ENCODE measurements at regions not wholly inside any gene's neighbourhood (a gene's known extent, or its start where the extent isn't known, plus 50 kb on each side); places are given as distances from the start of the nearest gene placed in this dataset.

- DNase-seq = no peak
- intact Hi-C loops (cut with DNase I; ENCODE audit: low total_unique reads) = no loop called here
- H3K27ac ChIP-seq = no peak overlapping the region
- 71 to 82% methylated on average over 2 of the region's 2 CpGs for WGBS, 2 donors
- H3K9me3 ChIP-seq = no peaks in the 10 kb centered on the region
- H3K36me3 ChIP-seq (ENCODE audit: low read depth, missing control alignments) = no peaks in the 10 kb centered on the region
- TF ChIP-seq CTCF (IDR thresholded peaks at IDR 0.05) (no peak), POLR2A (IDR thresholded peaks at IDR 0.05) (no peak)
- H3K27me3 ChIP-seq = no peaks in the 10 kb centered on the region
- H3K4me3 ChIP-seq = no peak overlapping the region
- H3K4me1 ChIP-seq = no peaks in the 10 kb centered on the region
These were observed 173.6 kb upstream of the SGK1 start for GRCh38 chr6:134491477-134491876.

- no peaks in the 10 kb centered on the region for H3K36me3 ChIP-seq (ENCODE audit: low read depth, missing control alignments)
- intact Hi-C loops (cut with DNase I; ENCODE audit: low total_unique reads) = no loop called here
- no peak overlapping the region for H3K4me3 ChIP-seq
- H3K27me3 ChIP-seq = no peaks in the 10 kb centered on the region
- no peaks in the 10 kb centered on the region for H3K4me1 ChIP-seq
- WGBS, 2 donors = 49% methylated on average over 12 of the region's 12 CpGs
- no peaks in the 10 kb centered on the region for H3K9me3 ChIP-seq
- peak; percentile 54 for DNase-seq
- peak overlapping the region in 1 of 2 donors; percentile 32 for H3K27ac ChIP-seq
- TF ChIP-seq POLR2A (IDR thresholded peaks at IDR 0.05) (no peak), CTCF (IDR thresholded peaks at IDR 0.05) (no peak)
These were observed 164.8 kb upstream of the SGK1 start for GRCh38 chr6:134482593-134483270.

GRCh38 chr6:134481966-134482365 lies 164.1 kb upstream of the SGK1 start:
- intact Hi-C loops (cut with DNase I; ENCODE audit: low total_unique reads) = no loop called here
- Histone ChIP-seq H3K27me3 (no peaks in the 10 kb centered on the region), H3K4me1 (no peaks in the 10 kb centered on the region), H3K27ac (no peak overlapping the region), H3K4me3 (no peak overlapping the region), H3K36me3 (ENCODE audit: low read depth, missing control alignments) (no peaks in the 10 kb centered on the region), H3K9me3 (no peaks in the 10 kb centered on the region)
- TF ChIP-seq CTCF (IDR thresholded peaks at IDR 0.05) (no peak), POLR2A (IDR thresholded peaks at IDR 0.05) (no peak)
- WGBS, 2 donors = 92 to 98% methylated on average over 6 of the region's 6 CpGs
- DNase-seq = no peak

GRCh38 chr6:134480593-134480992 lies 162.7 kb upstream of the SGK1 start:
- WGBS, 2 donors = 62 to 84% methylated on average over 1 of the region's 1 CpG
- no peaks in the 10 kb centered on the region for H3K27me3 ChIP-seq
- no peak overlapping the region for H3K27ac ChIP-seq
- no peak overlapping the region for H3K4me3 ChIP-seq
- DNase-seq = no peak
- no peak for TF ChIP-seq CTCF (IDR thresholded peaks at IDR 0.05)
- TF ChIP-seq POLR2A (IDR thresholded peaks at IDR 0.05) = no peak
- intact Hi-C loops (cut with DNase I; ENCODE audit: low total_unique reads) = no loop called here
- H3K9me3 ChIP-seq = no peaks in the 10 kb centered on the region
- no peaks in the 10 kb centered on the region for H3K36me3 ChIP-seq (ENCODE audit: low read depth, missing control alignments)
- no peaks in the 10 kb centered on the region for H3K4me1 ChIP-seq

GRCh38 chr6:134478764-134479399 lies 161.0 kb upstream of the SGK1 start:
- intact Hi-C loops (cut with DNase I; ENCODE audit: low total_unique reads) = no loop called here
- no peak overlapping the region for H3K4me3 ChIP-seq
- no peaks in the 10 kb centered on the region for H3K27me3 ChIP-seq
- no peaks in the 10 kb centered on the region for H3K9me3 ChIP-seq
- H3K36me3 ChIP-seq (ENCODE audit: low read depth, missing control alignments) = no peaks in the 10 kb centered on the region
- no peak overlapping the region for H3K27ac ChIP-seq
- no peaks in the 10 kb centered on the region for H3K4me1 ChIP-seq
- no peak for DNase-seq
- no peak for TF ChIP-seq POLR2A (IDR thresholded peaks at IDR 0.05)
- no peak for TF ChIP-seq CTCF (IDR thresholded peaks at IDR 0.05)
- WGBS, 2 donors = 95 to 96% methylated on average over 2 of the region's 2 CpGs
